ENCODE measurements at regions not wholly inside any gene's neighbourhood (a gene's known extent, or its start where the extent isn't known, plus 50 kb on each side); places are given as distances from the start of the nearest gene placed in this dataset.

- no peak for TF ChIP-seq E2F4 (CRISPR knock-in tag; IDR thresholded peaks at IDR 0.05; ENCODE audit: low read depth)
- TF ChIP-seq ZNF589 (CRISPR knock-in tag; IDR thresholded peaks at IDR 0.05; ENCODE audit: low read depth): peak; percentile 96
- no peak for TF ChIP-seq BCLAF1 (IDR thresholded peaks at IDR 0.05; ENCODE audit: borderline replicate concordance in 1 of 2, control insufficient read depth in 1 of 2, low read depth in 2 of 2, low read length in 1 of 2)
- no peak for TF ChIP-seq KAT8 (IDR thresholded peaks at IDR 0.05; ENCODE audit: low read depth)
- TF ChIP-seq NFXL1 (CRISPR knock-in tag; IDR thresholded peaks at IDR 0.05): peak; percentile 83
- TF ChIP-seq TEAD1 (CRISPR knock-in tag; IDR thresholded peaks at IDR 0.05): no peak
- no peak for TF ChIP-seq ZNF280A (IDR thresholded peaks at IDR 0.05; ENCODE audit: low read depth, partially characterized antibody)
- no peak for TF ChIP-seq ERF (CRISPR knock-in tag; IDR thresholded peaks at IDR 0.05)
- no peak for TF ChIP-seq NKRF (IDR thresholded peaks at IDR 0.05; ENCODE audit: borderline replicate concordance)
- no peak for TF ChIP-seq ILF3 (IDR thresholded peaks at IDR 0.05; ENCODE audit: borderline replicate concordance)
- no peak for TF ChIP-seq ZBTB2 (IDR thresholded peaks at IDR 0.05)
- no peak for TF ChIP-seq TFAM (CRISPR knock-in tag; conservative IDR thresholded peaks at IDR 0.05)
- TF ChIP-seq ZNF143 (CRISPR knock-in tag; IDR thresholded peaks at IDR 0.05): no peak
- peak; percentile 65; the same call in 1 of the 2 replicates for TF ChIP-seq CREB3 (tag; conservative IDR thresholded peaks at IDR 0.05; ENCODE audit: low read depth)
- no peak for TF ChIP-seq ZNF696 (CRISPR knock-in tag; conservative IDR thresholded peaks at IDR 0.05)
Measured at GRCh38 chr3:5563537-5564277, 376.2 kb downstream of the EDEM1 start (continued).
